SK-N-SH treated with all-trans-retinoic acid at 6 μM for 48 hours (cell line): ENCODE measurements at regions not wholly inside any gene's neighbourhood (a gene's known extent, or its start where the extent isn't known, plus 50 kb on each side); places are given as distances from the start of the nearest gene placed in this dataset.

ENCODE experiments used
- ATAC-seq: fragments of 200-7000 bp; cut with Tn5 transposase; 3 replicates; pipeline ENCODE4 v1.9.1; 2020; ENCODE audit warnings: mild to moderate bottlenecking, moderate library complexity
- BACH2 ChIP-seq: fragments of 250-450 bp; sonication (Bioruptor Pico); IDR thresholded peaks from 2 replicates; pipeline ENCODE4 v1.9.0; 2021; ENCODE audit warnings: mild to moderate bottlenecking, borderline replicate concordance
- CREB5 ChIP-seq: fragments of 250-450 bp; sonication (Bioruptor Pico); IDR thresholded peaks from 2 replicates; pipeline ENCODE4 v1.5.1; 2020; ENCODE audit warnings: low read depth, mild to moderate bottlenecking, moderate library complexity
- ESRRG ChIP-seq: fragments of 250-450 bp; sonication (Bioruptor Pico); IDR thresholded peaks from 2 replicates; pipeline ENCODE4 v1.6.1; 2021; ENCODE audit warnings: mild to moderate bottlenecking
- GLIS3 ChIP-seq: fragments of 250-450 bp; sonication (Bioruptor Pico); IDR thresholded peaks from 2 replicates; pipeline ENCODE4 v1.5.0; 2020; ENCODE audit warnings: mild to moderate bottlenecking, moderate library complexity
- ISL1 ChIP-seq: fragments of 250-450 bp; sonication (Bioruptor Pico); IDR thresholded peaks from 2 replicates; pipeline ENCODE4 v2.1.2; 2022; ENCODE audit warnings: mild to moderate bottlenecking, moderate library complexity
- OSR1 ChIP-seq: fragments of 250-450 bp; sonication (Bioruptor Pico); IDR thresholded peaks from 2 replicates; pipeline ENCODE4 v1.8.0; 2022; ENCODE audit warnings: moderate library complexity, mild to moderate bottlenecking, inconsistent platforms
- PATZ1 ChIP-seq: fragments of 250-450 bp; sonication (Bioruptor Pico); IDR thresholded peaks from 2 replicates; pipeline ENCODE4 v1.8.0; 2020; ENCODE audit warnings: mild to moderate bottlenecking, moderate library complexity, borderline replicate concordance
- PPARA ChIP-seq: fragments of 250-450 bp; sonication (Bioruptor Pico); IDR thresholded peaks from 2 replicates; pipeline ENCODE4 v1.5.0; 2020; ENCODE audit warnings: mild to moderate bottlenecking, borderline replicate concordance
- RARB ChIP-seq: fragments of 250-450 bp; sonication (Bioruptor Pico); IDR thresholded peaks from 2 replicates; pipeline ENCODE4 v1.8.0; 2021; ENCODE audit warnings: mild to moderate bottlenecking, moderate library complexity
- SNAI2 ChIP-seq: fragments of 250-450 bp; sonication (Bioruptor Pico); IDR thresholded peaks from 2 replicates; pipeline ENCODE4 v1.5.0; 2020; ENCODE audit warnings: mild to moderate bottlenecking, moderate library complexity
- TCF4 ChIP-seq: fragments of 250-450 bp; sonication (Bioruptor Pico); IDR thresholded peaks from 2 replicates; pipeline ENCODE4 v1.8.0; 2021; ENCODE audit warnings: mild to moderate bottlenecking, moderate library complexity, borderline replicate concordance
- TOX ChIP-seq: fragments of 250-450 bp; sonication (Bioruptor Pico); IDR thresholded peaks from 2 replicates; pipeline ENCODE4 v1.8.0; 2021; ENCODE audit warnings: mild to moderate bottlenecking, moderate library complexity, borderline replicate concordance
- TSHZ2 ChIP-seq: fragments of 250-450 bp; sonication (Bioruptor Pico); IDR thresholded peaks from 2 replicates; pipeline ENCODE4 v1.5.0; 2020; ENCODE audit warnings: mild to moderate bottlenecking, moderate library complexity
- ZC3H10 ChIP-seq: fragments of 250-450 bp; sonication (Bioruptor Pico); IDR thresholded peaks from 2 replicates; pipeline ENCODE4 v1.5.1; 2021; ENCODE audit warnings: mild to moderate bottlenecking, moderate library complexity
- ZFP3 ChIP-seq: fragments of 250-450 bp; sonication (Bioruptor Pico); IDR thresholded peaks from 2 replicates; pipeline ENCODE4 v1.5.0; 2020; ENCODE audit warnings: mild to moderate bottlenecking, moderate library complexity
- ZFP30 ChIP-seq: fragments of 450-650 bp; formaldehyde crosslinking; IDR thresholded peaks from 2 replicates; pipeline ENCODE4 v1.5.0; 2022; ENCODE audit warnings: mild to moderate bottlenecking, moderate library complexity
- ZNF565 ChIP-seq: fragments of 450-650 bp; formaldehyde crosslinking; conservative IDR thresholded peaks from 2 replicates; pipeline ENCODE4 v1.5.0; 2020; ENCODE audit warnings: low read depth, mild to moderate bottlenecking, moderate library complexity
- ZNF70 ChIP-seq: fragments of 450-650 bp; formaldehyde crosslinking; IDR thresholded peaks from 2 replicates; pipeline ENCODE4 v1.5.0; 2020; ENCODE audit warnings: mild to moderate bottlenecking, moderate library complexity
- ZNF8 ChIP-seq: fragments of 450-650 bp; formaldehyde crosslinking; IDR thresholded peaks from 2 replicates; pipeline ENCODE4 v1.5.0; 2020; ENCODE audit warnings: mild to moderate bottlenecking, moderate library complexity
- TF ChIP-seq, protein P1 (sequence below): fragments of 250-450 bp; sonication (Bioruptor Pico); IDR thresholded peaks from 2 replicates; pipeline ENCODE4 v1.5.1; 2021; ENCODE audit warnings: mild to moderate bottlenecking, moderate library complexity

GRCh38 chr11:14578541-14578956 is 58.4 kb upstream of the PSMA1 start (continued):
- TF ChIP-seq, protein P1, sequence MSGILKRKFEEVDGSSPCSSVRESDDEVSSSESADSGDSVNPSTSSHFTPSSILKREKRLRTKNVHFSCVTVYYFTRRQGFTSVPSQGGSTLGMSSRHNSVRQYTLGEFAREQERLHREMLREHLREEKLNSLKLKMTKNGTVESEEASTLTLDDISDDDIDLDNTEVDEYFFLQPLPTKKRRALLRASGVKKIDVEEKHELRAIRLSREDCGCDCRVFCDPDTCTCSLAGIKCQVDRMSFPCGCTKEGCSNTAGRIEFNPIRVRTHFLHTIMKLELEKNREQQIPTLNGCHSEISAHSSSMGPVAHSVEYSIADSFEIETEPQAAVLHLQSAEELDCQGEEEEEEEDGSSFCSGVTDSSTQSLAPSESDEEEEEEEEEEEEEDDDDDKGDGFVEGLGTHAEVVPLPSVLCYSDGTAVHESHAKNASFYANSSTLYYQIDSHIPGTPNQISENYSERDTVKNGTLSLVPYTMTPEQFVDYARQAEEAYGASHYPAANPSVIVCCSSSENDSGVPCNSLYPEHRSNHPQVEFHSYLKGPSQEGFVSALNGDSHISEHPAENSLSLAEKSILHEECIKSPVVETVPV (CRISPR knock-in tag): no peak

DNA sequence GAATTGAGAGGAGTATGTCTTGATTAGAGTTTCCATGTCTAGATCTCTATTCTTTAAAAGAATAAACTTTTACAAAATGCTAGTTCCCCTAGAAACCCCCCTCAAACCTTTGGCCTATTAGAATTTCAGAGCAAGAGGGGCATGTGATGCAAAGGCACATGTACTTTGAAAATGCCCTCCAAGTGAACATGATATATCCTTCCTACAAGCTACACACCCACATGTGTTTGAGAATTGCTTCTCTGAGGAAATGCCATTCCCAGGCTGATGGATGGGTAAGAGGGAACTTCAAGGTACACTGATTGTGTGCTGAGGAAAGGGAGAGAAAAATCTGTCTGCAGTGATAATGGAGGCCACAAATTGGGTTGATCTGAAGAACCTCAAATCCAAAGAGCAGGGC is 59.5 kb upstream of the PSMA1 start:
- ATAC-seq: no peak
- TF ChIP-seq TSHZ2: no peak
- TF ChIP-seq CREB5 (CRISPR knock-in tag): no peak
- no peak for TF ChIP-seq ZFP3
- TF ChIP-seq, protein P1 (CRISPR knock-in tag): no peak
- no peak for TF ChIP-seq ZNF70 (CRISPR knock-in tag)
- TF ChIP-seq ZFP30: no peak
- no peak for TF ChIP-seq PPARA (CRISPR knock-in tag)
- TF ChIP-seq ESRRG (CRISPR knock-in tag): no peak
- no peak for TF ChIP-seq ISL1 (CRISPR knock-in tag)
- no peak for TF ChIP-seq PATZ1 (CRISPR knock-in tag)
- no peak for TF ChIP-seq RARB
- TF ChIP-seq OSR1 (CRISPR knock-in tag): no peak
- TF ChIP-seq BACH2 (CRISPR knock-in tag): no peak
- TF ChIP-seq ZNF565 (CRISPR knock-in tag): no peak
- no peak for TF ChIP-seq ZC3H10

GRCh38 chr11:14582793-14583192 is 60.8 kb upstream of the PDE3B start:
- TF ChIP-seq GLIS3 (no peak), ZFP30 (no peak), TOX (no peak)
- ATAC-seq: no peak

DNA sequence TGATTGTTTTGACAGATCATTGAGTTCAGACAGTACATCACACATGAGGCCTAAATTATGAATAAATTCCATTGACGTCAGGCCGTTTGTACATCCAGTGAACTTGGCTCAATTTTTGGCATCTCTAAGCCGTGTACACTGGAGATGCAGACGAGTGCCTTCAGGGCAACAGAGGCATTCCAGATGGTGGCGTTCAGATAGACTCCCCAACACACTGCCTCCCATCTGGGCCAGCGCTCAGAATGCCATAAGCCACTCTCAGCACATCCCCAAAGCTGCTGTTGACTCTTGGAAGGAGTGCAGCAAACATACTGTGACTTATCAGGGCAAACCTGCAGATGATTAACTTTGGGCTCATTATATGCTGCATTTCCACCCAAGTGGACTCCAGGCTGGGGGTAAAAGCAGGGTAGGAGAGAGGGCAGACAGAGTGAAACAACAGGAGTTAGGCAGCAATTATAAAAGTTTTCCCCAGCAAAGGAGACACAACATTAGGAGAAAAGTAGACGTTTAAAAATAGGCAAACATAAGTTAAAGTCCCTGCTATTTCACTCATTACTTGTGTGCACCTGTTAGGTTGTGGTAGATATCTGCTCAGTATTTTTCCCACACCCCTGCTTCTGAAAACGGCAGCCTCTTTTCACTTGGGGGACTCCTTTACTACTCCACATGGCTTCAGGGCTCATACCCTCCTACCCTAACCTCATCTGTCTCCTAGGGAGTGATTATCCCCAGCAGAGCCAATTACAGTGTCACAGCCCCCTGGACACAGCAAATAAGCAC is 60.2 kb upstream of the PDE3B start:
- peak; percentile 73; the same call in 2 of the 3 replicates for ATAC-seq
- TF ChIP-seq BACH2 (CRISPR knock-in tag): no peak
- TF ChIP-seq ZNF8 (CRISPR knock-in tag): no peak
- TF ChIP-seq OSR1 (CRISPR knock-in tag): no peak
- TF ChIP-seq ZFP3: no peak
- TF ChIP-seq ZFP30: no peak
- TF ChIP-seq CREB5 (CRISPR knock-in tag): no peak
- no peak for TF ChIP-seq ISL1 (CRISPR knock-in tag)
- TF ChIP-seq ZC3H10: no peak
- TF ChIP-seq TCF4 (CRISPR knock-in tag): peak; percentile 65; the same call in 1 of the 2 replicates
- no peak for TF ChIP-seq PPARA (CRISPR knock-in tag)
- TF ChIP-seq PATZ1 (CRISPR knock-in tag): no peak
- no peak for TF ChIP-seq SNAI2 (CRISPR knock-in tag)
- no peak for TF ChIP-seq ZNF565 (CRISPR knock-in tag)
- no peak for TF ChIP-seq ESRRG (CRISPR knock-in tag)
- TF ChIP-seq RARB: no peak
